Dedifferentiated amniotic fluid mesenchymal stem cell (primary cell): ENCODE measurements at regions not wholly inside any gene's neighbourhood (a gene's known extent, or its start where the extent isn't known, plus 50 kb on each side); places are given as distances from the start of the nearest gene placed in this dataset.

ENCODE experiments used
- DNase-seq: peaks from one replicate; pipeline ENCODE4 v3.0.0-alpha.2; 2016; ENCODE audit errors: extremely low spot score

GRCh38 chr18:78056011-78056410 lies 806.4 kb downstream of the GALR1 start:
- no peak for DNase-seq

DNA sequence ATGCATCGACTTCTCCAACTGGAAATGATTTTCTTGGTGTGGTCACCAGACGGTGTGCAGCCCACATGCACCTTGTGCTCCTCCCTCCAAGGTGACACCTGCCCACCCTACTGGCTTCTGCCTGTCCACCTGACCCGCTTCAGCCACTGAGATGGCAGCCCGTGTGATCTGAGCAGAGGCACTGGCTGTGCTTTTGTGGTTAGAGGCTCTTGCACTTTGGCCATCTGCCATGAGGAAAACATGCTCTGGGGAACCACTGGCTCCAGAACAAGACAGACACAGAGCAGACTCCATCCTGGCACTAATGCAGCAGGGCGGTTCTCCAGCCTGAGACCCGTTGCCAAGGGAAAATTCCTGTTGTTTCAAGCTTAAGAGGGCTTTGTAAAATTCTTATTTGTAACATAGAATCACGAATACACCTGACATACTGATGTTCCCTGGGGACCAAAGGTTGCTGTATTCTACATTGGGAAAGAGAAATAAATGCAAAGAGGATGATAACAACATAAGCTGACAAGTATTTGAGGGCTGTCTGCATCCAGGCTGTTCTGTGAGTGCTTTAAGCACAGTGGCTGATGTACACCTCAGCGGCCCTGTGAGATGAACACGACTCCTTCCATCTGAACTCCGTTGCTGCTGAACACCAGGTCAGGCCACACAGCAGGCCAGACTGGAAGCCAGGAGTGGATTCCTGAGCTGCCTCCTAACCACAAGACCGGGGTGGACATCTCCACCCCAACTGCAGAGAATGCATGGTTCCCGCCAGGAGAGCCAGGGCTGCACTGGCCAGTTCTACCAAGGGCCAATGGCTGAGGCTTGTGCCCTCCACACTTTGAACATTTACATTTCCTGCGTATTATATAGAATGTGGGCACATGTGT lies 820.4 kb downstream of the GALR1 start:
- no peak for DNase-seq

DNA sequence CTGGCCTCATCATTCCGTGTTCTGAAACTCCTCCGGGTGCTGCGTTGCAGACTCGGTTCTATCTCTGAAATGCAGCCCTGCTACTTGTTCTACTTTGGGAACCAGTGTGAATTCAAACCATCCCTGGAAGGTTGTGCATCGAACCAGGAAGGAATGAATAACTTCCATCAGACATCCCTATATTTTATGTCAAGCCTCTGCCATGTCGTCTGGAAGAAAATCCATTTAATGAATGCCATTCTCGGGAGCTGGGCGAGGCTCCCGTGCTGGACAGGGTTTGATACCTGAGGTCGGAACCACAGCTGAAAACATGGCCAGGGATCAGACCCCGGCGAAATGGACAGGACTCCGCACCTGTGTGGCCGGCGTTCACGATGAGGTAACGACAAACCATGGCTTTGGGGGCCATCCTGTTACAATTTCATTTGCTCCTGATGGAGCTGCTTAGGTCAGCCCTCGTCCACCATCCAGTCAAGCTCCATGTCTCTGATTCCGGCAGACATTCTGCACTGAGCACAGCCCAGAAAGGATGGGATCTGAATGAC lies 821.6 kb downstream of the GALR1 start:
- DNase-seq = no peak

- no peak for DNase-seq
Observed at GRCh38 chr18:78071776-78072175, 822.1 kb downstream of the GALR1 start.

GRCh38 chr18:78072375-78072774 lies 822.7 kb downstream of the GALR1 start:
- no peak for DNase-seq

GRCh38 chr18:78073275-78073674 lies 823.6 kb downstream of the GALR1 start:
- no peak for DNase-seq

GRCh38 chr18:78074400-78075020 lies 824.9 kb downstream of the GALR1 start:
- DNase-seq = no peak

- no peak for DNase-seq
Observed at GRCh38 chr18:78080081-78080480, 830.4 kb downstream of the GALR1 start.

DNA sequence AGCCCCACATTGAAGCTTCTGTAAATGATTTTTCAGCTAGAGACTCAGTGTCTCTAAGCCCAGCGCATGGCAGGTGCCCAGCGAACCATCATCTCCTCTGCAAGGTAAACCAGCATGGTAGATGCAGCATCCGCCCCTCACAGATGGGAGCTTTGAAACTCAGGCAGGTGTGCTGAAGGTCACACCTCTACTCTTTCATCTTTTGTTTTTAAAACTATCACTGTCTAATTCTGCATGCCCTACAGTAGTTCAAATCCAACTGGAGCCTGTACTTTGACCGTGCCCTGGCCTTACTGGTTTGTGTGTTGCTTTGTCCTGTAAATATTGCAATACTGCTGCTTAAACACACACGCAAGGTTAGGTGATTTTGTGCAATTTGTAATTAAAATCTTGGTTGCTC lies 831.1 kb downstream of the GALR1 start:
- DNase-seq = no peak

GRCh38 chr18:78082816-78083215 lies 833.2 kb downstream of the GALR1 start:
- DNase-seq = no peak

DNA sequence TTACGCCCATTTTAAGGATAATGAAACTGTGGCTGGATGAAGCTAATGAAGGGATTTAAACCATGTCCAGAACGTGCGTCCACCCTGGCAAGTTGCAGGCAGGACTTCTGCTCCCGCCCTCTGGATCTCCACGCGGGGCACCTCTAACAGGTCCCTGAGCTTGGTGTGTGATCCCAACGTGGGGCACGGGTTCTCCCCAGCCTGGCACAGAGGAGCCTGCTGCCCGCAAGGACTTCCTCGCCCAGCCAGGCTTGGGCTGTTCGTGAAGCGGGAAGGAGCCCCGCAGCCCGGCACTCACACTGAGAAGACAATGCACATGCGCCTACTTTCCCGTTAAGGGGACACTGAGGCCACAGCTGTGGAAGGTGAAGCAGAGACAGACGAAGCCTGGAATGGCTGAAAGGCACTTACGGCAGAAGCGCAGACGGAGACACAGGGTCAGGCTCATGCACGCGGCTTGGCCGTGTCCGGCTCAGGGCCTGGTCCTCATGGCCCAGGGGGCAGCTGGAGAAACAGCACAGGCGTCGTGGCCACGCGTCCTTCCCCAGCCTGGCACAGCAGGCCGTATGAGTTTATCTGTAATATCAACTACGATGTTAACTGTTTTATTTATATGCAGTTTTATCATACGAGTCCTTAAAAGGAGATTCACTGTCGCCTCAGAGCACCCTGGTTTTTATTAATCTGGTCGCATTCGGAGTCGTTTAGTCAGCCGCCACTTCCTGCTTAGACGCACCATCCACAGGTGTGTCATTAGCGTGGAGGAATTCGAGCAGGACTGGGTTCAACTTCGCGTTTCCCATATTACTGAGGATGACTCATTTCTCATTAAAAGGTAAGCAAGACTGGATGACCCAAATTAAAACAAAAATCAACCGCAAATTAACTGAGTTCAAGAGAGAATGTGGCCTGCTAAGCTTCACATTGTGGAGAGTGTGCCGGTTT lies 835.9 kb downstream of the GALR1 start:
- no peak for DNase-seq

DNA sequence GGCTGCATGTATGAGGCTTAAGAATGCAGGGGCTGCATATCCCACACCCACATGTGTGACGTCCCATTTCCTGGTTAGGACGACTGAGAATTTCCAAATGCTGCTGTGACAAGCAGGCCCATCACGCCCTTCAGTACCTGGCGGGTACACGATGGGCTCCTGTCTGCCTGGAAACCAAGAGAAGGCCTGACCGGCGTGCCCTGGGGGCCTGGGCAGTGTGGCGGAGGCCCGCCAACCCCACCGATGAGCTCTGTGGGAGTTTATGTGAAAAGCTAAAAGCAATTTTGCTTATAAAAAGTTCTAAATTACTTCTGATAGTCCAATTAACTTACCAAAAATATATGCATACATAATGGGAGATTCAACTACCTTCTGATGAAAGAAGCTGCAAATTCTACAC lies 837.3 kb downstream of the GALR1 start:
- no peak for DNase-seq

- no peak for DNase-seq
Observed at GRCh38 chr18:78087338-78087737, 837.7 kb downstream of the GALR1 start.

DNA sequence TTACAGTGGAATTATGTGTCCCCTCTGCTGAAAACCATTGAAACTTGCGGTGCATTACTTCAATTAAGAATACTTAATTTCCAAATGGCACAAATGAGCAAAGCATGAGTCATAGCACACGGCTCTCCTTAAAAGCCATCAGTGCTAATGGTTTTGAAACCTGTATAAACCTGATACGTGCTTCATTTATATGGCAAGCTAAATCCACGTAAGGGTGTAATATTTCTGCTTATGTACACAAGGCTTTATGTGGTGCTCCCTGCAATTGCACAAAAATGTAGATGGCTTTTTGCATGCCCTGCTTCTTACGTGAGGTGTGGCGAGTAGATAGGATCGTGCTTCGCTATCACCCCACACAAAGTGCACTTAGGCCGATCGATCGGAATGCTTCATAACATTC lies 840.9 kb downstream of the GALR1 start:
- DNase-seq = no peak

DNA sequence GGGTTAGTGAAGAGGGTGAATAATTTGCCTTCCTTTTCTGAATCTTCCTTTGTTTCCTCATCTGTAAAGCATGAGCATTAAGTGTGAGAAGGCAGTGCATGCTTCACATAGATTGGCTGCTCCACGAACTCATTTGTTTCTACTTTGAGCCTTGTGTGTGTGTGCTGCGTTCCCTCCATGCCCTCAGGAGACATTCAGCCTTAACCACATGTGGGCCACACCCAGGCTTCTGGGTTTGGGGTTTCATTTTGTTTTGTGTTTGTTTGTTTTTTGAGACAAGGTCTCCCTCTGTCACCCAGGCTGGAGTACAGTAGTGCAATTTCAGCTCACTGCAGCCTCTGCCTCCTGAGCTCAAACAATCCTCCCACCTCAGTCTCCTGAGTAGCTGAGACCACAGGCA lies 843.3 kb downstream of the GALR1 start:
- no peak for DNase-seq

DNA sequence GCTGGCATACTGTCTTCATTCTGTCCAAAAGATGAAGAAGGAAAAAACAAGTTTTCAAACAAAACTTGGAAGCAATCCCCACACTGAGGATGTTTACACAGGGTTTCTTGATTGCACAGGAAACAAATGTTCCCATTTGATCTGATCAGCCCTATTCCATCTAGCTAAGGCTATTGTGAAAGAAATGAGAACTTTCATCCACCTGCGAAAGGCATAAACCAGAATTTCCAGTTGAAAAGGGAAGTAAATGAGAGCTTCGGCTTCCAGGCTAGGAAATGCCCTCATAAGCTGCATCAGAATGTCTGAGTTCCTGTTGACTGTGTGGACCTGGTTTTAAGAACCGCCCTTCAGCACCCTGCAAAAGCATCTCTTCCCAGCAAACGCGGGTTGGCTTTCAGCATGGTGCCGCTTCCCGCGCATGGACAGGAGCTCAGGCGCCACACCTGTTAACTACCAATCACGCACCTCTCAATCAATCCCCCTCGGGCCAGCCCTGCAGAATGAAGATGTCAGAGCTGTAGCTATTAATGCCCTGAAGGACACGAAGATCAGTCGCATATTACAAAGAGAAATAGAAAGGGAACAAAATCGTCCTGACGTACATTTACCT lies 850.4 kb downstream of the GALR1 start:
- DNase-seq = no peak

DNA sequence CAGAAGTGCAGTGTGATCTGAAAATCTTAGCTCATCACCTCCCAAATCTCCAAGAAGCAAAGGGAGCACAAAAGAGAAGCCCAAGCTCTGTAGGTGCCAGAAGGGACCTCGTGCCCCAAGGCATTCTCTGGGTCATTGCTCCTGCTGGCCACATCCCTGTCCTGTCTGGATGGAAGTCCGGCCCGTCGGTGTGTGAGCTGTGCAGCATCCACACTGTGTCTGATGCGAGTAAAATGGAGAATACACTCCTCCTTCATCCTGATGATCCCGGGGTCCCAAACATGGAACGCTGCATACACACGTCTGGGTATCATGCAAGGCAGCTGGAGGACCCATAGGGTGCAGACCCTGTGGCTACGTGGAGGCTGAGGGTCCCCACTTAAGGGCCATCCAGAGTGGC lies 851.4 kb downstream of the GALR1 start:
- no peak for DNase-seq

- no peak for DNase-seq
Observed at GRCh38 chr18:78102135-78102534, 852.5 kb downstream of the GALR1 start.

GRCh38 chr18:78105611-78106010 lies 856.0 kb downstream of the GALR1 start:
- DNase-seq = no peak

DNA sequence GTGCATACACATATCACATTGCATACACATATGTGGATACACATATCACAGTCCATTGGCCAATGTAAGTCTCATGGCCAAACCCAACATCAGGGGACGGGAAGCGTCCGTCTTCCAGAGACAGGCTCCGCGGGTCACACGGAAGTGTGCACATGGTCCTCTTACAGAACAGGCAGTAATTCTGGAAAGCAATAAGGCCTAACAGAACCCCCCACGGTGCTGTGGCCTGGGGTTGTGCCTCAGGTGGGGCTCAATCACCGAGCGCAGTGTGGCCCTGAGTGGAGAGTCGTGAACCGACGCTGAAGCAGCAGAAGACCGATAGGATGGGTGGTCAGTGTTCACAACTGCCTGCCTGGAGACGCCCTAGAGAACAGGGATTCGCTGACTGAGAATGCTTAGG lies 857.3 kb downstream of the GALR1 start:
- no peak for DNase-seq

GRCh38 chr18:78107363-78107762 lies 857.7 kb downstream of the GALR1 start:
- DNase-seq = no peak

DNA sequence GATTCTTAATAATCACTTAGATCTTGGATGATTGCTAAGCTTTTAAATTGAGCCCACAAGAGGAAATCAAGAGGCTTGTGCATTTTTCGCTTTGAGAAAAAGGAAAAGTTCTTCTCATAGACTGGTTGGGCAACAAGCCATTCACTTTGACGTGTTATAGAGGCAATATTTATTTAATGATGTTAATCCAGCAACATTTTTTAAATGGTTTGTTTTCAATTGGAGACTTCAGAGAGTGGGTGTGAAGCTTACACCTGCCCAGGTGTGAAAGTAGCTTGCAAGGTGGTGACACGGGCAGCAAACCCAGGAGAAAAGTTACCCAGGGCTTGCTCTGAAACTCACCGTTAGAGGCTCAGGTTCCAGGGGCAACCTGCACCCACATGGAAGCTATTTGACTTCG lies 858.9 kb downstream of the GALR1 start:
- no peak for DNase-seq
